Endothelial cell (in vitro differentiated cells): ENCODE measurements at regions not wholly inside any gene's neighbourhood (a gene's known extent, or its start where the extent isn't known, plus 50 kb on each side); places are given as distances from the start of the nearest gene placed in this dataset.

Experiments
- DNase-seq: peaks from one replicate; pipeline ENCODE4 v3.0.0; 2021; ENCODE audit warnings: low spot score
- H3K27ac Mint-ChIP-seq: one replicate; pipeline ENCODE4 v1.8.0; 2021; ENCODE audit warnings: mixed read lengths, inconsistent platforms; ENCODE audit not compliant: unreplicated experiment
- H3K27me3 Mint-ChIP-seq: one replicate; pipeline ENCODE4 v1.8.0; 2021; ENCODE audit warnings: mild to moderate bottlenecking, moderate library complexity, mixed read lengths, inconsistent platforms; ENCODE audit not compliant: unreplicated experiment
- H3K36me3 Mint-ChIP-seq: one replicate; pipeline ENCODE4 v1.8.0; 2021; ENCODE audit warnings: mild to moderate bottlenecking, low read depth, mixed read lengths, inconsistent platforms; ENCODE audit not compliant: unreplicated experiment
- H3K4me1 Mint-ChIP-seq: one replicate; pipeline ENCODE4 v1.8.0; 2021; ENCODE audit warnings: mild to moderate bottlenecking, mixed read lengths, inconsistent platforms; ENCODE audit not compliant: unreplicated experiment
- H3K4me3 Mint-ChIP-seq: one replicate; pipeline ENCODE4 v1.8.0; 2021; ENCODE audit warnings: mild to moderate bottlenecking, mixed read lengths, inconsistent platforms; ENCODE audit not compliant: unreplicated experiment
- H3K9me3 Mint-ChIP-seq: one replicate; pipeline ENCODE4 v1.8.0; 2021; ENCODE audit warnings: mixed read lengths, inconsistent platforms; ENCODE audit not compliant: unreplicated experiment
- CTCF ChIP-seq: fragments of 200-600 bp; sonication (generic); IDR thresholded peaks from one replicate; pipeline ENCODE4 v1.5.0; 2021; ENCODE audit warnings: antibody characterized with exemption; ENCODE audit not compliant: unreplicated experiment

GRCh38 chr11:16685914-16686313 lies 52.5 kb upstream of the C11orf58 start:
- Mint-ChIP-seq H3K4me1 (no peaks in the 10 kb centered on the region), H3K4me3 (no peak overlapping the region), H3K36me3 (no peaks in the 10 kb centered on the region), H3K9me3 (no peaks in the 10 kb centered on the region), H3K27me3 (peaks cover 4% of the 10 kb centered on the region), H3K27ac (no peak overlapping the region)
- TF ChIP-seq CTCF = no peak
- no peak for DNase-seq

GRCh38 chr11:16678466-16679116 lies 59.9 kb upstream of the C11orf58 start:
- no peak for TF ChIP-seq CTCF
- Mint-ChIP-seq H3K27me3 (no peaks in the 10 kb centered on the region), H3K4me1 (no peaks in the 10 kb centered on the region)

GRCh38 chr11:16669799-16670415 lies 68.5 kb upstream of the C11orf58 start:
- no peak overlapping the region for H3K27ac Mint-ChIP-seq

More at GRCh38 chr11:16678466-16679116, 59.9 kb upstream of the C11orf58 start:
- no peak for DNase-seq
- Mint-ChIP-seq H3K36me3 (no peaks in the 10 kb centered on the region), H3K9me3 (no peaks in the 10 kb centered on the region), H3K27ac (no peak overlapping the region), H3K4me3 (no peak overlapping the region)

GRCh38 chr11:16632295-16633200 lies 105.9 kb upstream of the C11orf58 start:
- peaks cover 8% of the 10 kb centered on the region for H3K9me3 Mint-ChIP-seq
- no peak overlapping the region for H3K27ac Mint-ChIP-seq
- DNase-seq = no peak
- H3K27me3 Mint-ChIP-seq = peaks cover 2% of the 10 kb centered on the region
- H3K36me3 Mint-ChIP-seq = peaks cover 9% of the 10 kb centered on the region
- no peak overlapping the region for H3K4me3 Mint-ChIP-seq
- no peaks in the 10 kb centered on the region for H3K4me1 Mint-ChIP-seq
- TF ChIP-seq CTCF = peak; percentile 60

More at GRCh38 chr11:16669799-16670415, 68.5 kb upstream of the C11orf58 start:
- Mint-ChIP-seq H3K4me1 (no peaks in the 10 kb centered on the region), H3K4me3 (no peak overlapping the region), H3K27me3 (peaks cover 6% of the 10 kb centered on the region), H3K9me3 (no peaks in the 10 kb centered on the region), H3K36me3 (no peaks in the 10 kb centered on the region)
- DNase-seq = no peak
- no peak for TF ChIP-seq CTCF
